GM21825 (cell line): ENCODE measurements at regions not wholly inside any gene's neighbourhood (a gene's known extent, or its start where the extent isn't known, plus 50 kb on each side); places are given as distances from the start of the nearest gene placed in this dataset.
"Not testable (repeated sequence)": the region's sequence is repeated elsewhere in the genome, so short reads cannot be mapped to it uniquely, and the experiment has no call there.

ENCODE experiments used
- ATAC-seq: cut with Tn5 transposase; IDR thresholded peaks from one replicate; pipeline ENCODE4 v1.9.1; 2021; ENCODE audit warnings: mild to moderate bottlenecking, moderate library complexity; ENCODE audit not compliant: unreplicated experiment

- not testable (repeated sequence) for ATAC-seq
Measured at GRCh38 chr12:31162896-31163560, 89.4 kb downstream of the DDX11 start.

- ATAC-seq: not testable (repeated sequence)
Measured at GRCh38 chr12:31174293-31174692, 100.6 kb downstream of the DDX11 start.

GRCh38 chr12:31177514-31177913 lies 103.9 kb downstream of the DDX11 start:
- not testable (repeated sequence) for ATAC-seq

- ATAC-seq: not testable (repeated sequence)
Measured at GRCh38 chr12:31178875-31179274, 105.2 kb downstream of the DDX11 start.

GRCh38 chr12:31179627-31180237 lies 106.1 kb downstream of the DDX11 start:
- ATAC-seq: not testable (repeated sequence)

- not testable (repeated sequence) for ATAC-seq
Measured at GRCh38 chr12:31182571-31182970, 108.9 kb downstream of the DDX11 start.

GRCh38 chr12:31183107-31183506 lies 109.4 kb downstream of the DDX11 start:
- not testable (repeated sequence) for ATAC-seq

- ATAC-seq: not testable (repeated sequence)
Measured at GRCh38 chr12:31183899-31184298, 110.2 kb downstream of the DDX11 start.

- not testable (repeated sequence) for ATAC-seq
Measured at GRCh38 chr12:31184667-31185066, 111.0 kb downstream of the DDX11 start.

- ATAC-seq: not testable (repeated sequence)
Measured at GRCh38 chr12:31192689-31193088, 119.0 kb downstream of the DDX11 start.

GRCh38 chr12:31195620-31196019 lies 122.0 kb downstream of the DDX11 start:
- not testable (repeated sequence) for ATAC-seq

GRCh38 chr12:31199476-31199875 lies 125.8 kb downstream of the DDX11 start:
- not testable (repeated sequence) for ATAC-seq

GRCh38 chr12:31201382-31201781 lies 124.6 kb downstream of the SINHCAF start:
- no peak for ATAC-seq

- no peak for ATAC-seq
Measured at GRCh38 chr12:31203261-31203660, 122.7 kb downstream of the SINHCAF start.

- peak; percentile 98 for ATAC-seq
Measured at GRCh38 chr12:31205054-31205453, 120.9 kb downstream of the SINHCAF start.

- ATAC-seq: no peak
Measured at GRCh38 chr12:31206038-31206670, 119.8 kb downstream of the SINHCAF start.

GRCh38 chr12:31207799-31208465 lies 118.0 kb downstream of the SINHCAF start:
- no peak for ATAC-seq

- no peak for ATAC-seq
Measured at GRCh38 chr12:31210104-31210503, 115.8 kb downstream of the SINHCAF start.

- ATAC-seq: no peak
Measured at GRCh38 chr12:31210541-31210940, 115.4 kb downstream of the SINHCAF start.

GRCh38 chr12:31214626-31215517 lies 111.1 kb downstream of the SINHCAF start:
- ATAC-seq: no peak
